Lower leg skin (tissue), 3 donors: ENCODE measurements at regions not wholly inside any gene's neighbourhood (a gene's known extent, or its start where the extent isn't known, plus 50 kb on each side); places are given as distances from the start of the nearest gene placed in this dataset.

Experiments
- POLR2A ChIP-seq, 2 donors: fragments of 450-650 bp; IDR thresholded peaks; one replicate each; pipeline ENCODE4 v1.6.1; 2016 to 2017; ENCODE audit warnings: antibody characterized with exemption in 2 of 2, mild to moderate bottlenecking in 1 of 2, moderate library complexity in 1 of 2
- TF ChIP-seq, protein P1 (sequence below), 3 donors: fragments of 450-650 bp; IDR thresholded peaks; one replicate each; pipeline ENCODE4 v1.5.1; 2016; ENCODE audit warnings: antibody characterized with exemption in 3 of 3, mild to moderate bottlenecking in 3 of 3, moderate library complexity in 2 of 3

DNA sequence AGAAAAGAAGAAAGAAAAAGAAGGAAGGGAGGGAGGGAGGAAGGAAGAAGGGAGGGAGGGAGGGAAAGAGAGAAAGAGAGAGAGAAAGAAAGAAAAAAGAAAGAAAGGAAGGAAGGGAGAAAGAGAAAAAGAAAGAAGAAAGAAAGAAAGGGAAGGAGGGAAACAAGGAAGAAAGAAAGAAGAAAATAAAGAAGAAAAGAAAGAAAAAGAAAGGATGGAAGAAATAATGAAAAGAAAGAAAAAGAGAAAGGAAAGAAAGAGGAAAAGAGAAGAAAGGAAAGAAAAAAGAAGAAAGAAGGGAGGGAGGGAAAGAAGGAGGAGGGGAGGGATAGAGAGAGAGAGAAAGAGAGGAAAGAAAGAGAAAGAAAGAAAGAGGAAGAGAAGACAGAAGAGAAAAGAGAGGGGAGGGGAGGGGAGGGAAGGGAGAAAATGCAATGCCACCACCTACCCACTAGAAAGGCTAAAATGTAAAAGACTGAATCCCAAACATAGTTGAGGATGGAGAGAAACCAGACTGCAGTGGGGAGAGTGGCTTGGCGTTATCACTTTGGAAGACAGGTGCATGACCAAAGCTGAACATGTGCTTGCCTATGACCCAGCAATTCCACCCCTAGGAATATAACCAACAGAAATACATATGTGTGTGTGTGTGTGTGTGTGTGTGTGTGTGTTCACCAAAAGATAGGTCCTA lies 66.9 kb upstream of the KLF13 start:
- TF ChIP-seq, protein P1, sequence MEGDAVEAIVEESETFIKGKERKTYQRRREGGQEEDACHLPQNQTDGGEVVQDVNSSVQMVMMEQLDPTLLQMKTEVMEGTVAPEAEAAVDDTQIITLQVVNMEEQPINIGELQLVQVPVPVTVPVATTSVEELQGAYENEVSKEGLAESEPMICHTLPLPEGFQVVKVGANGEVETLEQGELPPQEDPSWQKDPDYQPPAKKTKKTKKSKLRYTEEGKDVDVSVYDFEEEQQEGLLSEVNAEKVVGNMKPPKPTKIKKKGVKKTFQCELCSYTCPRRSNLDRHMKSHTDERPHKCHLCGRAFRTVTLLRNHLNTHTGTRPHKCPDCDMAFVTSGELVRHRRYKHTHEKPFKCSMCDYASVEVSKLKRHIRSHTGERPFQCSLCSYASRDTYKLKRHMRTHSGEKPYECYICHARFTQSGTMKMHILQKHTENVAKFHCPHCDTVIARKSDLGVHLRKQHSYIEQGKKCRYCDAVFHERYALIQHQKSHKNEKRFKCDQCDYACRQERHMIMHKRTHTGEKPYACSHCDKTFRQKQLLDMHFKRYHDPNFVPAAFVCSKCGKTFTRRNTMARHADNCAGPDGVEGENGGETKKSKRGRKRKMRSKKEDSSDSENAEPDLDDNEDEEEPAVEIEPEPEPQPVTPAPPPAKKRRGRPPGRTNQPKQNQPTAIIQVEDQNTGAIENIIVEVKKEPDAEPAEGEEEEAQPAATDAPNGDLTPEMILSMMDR (IDR thresholded peaks at IDR 0.05), result no peak
- no peak for TF ChIP-seq POLR2A (IDR thresholded peaks at IDR 0.05)
